Activated CD8-positive, alpha-beta memory T cell treated with anti-CD3 and anti-CD28 coated beads, Interleukin-2, amount 50 U/mL, for 1 hour (primary cell): ENCODE measurements at regions not wholly inside any gene's neighbourhood (a gene's known extent, or its start where the extent isn't known, plus 50 kb on each side); places are given as distances from the start of the nearest gene placed in this dataset.

Experiments
- DNase-seq: peaks from one replicate; pipeline ENCODE4 v3.0.0-alpha.2; 2020; ENCODE audit errors: extremely low read depth

GRCh38 chr2:239690651-239691631 lies 290.1 kb upstream of the HDAC4 start:
- DNase-seq, result no peak

- no peak for DNase-seq
These were observed 289.2 kb upstream of the HDAC4 start for GRCh38 chr2:239689985-239690384.

GRCh38 chr2:239689410-239689809 lies 288.6 kb upstream of the HDAC4 start:
- no peak for DNase-seq

- DNase-seq, result no peak
These were observed 288.0 kb upstream of the HDAC4 start for GRCh38 chr2:239688840-239689239.

- DNase-seq, result no peak
These were observed 287.4 kb upstream of the HDAC4 start for GRCh38 chr2:239688122-239688681.

GRCh38 chr2:239687441-239687840 lies 286.6 kb upstream of the HDAC4 start:
- no peak for DNase-seq

- DNase-seq, result no peak
These were observed 285.1 kb upstream of the HDAC4 start for GRCh38 chr2:239685965-239686364.

- DNase-seq, result no peak
These were observed 284.7 kb upstream of the HDAC4 start for GRCh38 chr2:239685556-239685955.

- no peak for DNase-seq
These were observed 284.2 kb upstream of the HDAC4 start for GRCh38 chr2:239684996-239685395.

GRCh38 chr2:239684271-239684810 lies 283.5 kb upstream of the HDAC4 start:
- DNase-seq, result no peak

- no peak for DNase-seq
These were observed 281.7 kb upstream of the HDAC4 start for GRCh38 chr2:239682518-239682917.

GRCh38 chr2:239679755-239680154 lies 278.9 kb upstream of the HDAC4 start:
- DNase-seq, result no peak

GRCh38 chr2:239678666-239679296 lies 278.0 kb upstream of the HDAC4 start:
- no peak for DNase-seq

- DNase-seq, result no peak
These were observed 277.3 kb upstream of the HDAC4 start for GRCh38 chr2:239678186-239678490.

- DNase-seq, result no peak
These were observed 276.8 kb upstream of the HDAC4 start for GRCh38 chr2:239677453-239678185.

GRCh38 chr2:239676716-239677452 lies 276.1 kb upstream of the HDAC4 start:
- no peak for DNase-seq

- DNase-seq, result no peak
These were observed 275.3 kb upstream of the HDAC4 start for GRCh38 chr2:239675826-239676715.

GRCh38 chr2:239674981-239675825 lies 274.4 kb upstream of the HDAC4 start:
- no peak for DNase-seq
